ENCODE measurements at regions not wholly inside any gene's neighbourhood (a gene's known extent, or its start where the extent isn't known, plus 50 kb on each side); places are given as distances from the start of the nearest gene placed in this dataset.

- no peak for DNase-seq (ENCODE audit: low spot score)
- in situ Hi-C loops (cut with MboI; ENCODE audit: low sequenced_read_pairs, unreplicated experiment) = no loop called here
- TF ChIP-seq, protein P1, sequence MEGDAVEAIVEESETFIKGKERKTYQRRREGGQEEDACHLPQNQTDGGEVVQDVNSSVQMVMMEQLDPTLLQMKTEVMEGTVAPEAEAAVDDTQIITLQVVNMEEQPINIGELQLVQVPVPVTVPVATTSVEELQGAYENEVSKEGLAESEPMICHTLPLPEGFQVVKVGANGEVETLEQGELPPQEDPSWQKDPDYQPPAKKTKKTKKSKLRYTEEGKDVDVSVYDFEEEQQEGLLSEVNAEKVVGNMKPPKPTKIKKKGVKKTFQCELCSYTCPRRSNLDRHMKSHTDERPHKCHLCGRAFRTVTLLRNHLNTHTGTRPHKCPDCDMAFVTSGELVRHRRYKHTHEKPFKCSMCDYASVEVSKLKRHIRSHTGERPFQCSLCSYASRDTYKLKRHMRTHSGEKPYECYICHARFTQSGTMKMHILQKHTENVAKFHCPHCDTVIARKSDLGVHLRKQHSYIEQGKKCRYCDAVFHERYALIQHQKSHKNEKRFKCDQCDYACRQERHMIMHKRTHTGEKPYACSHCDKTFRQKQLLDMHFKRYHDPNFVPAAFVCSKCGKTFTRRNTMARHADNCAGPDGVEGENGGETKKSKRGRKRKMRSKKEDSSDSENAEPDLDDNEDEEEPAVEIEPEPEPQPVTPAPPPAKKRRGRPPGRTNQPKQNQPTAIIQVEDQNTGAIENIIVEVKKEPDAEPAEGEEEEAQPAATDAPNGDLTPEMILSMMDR (IDR thresholded peaks at IDR 0.05; ENCODE audit: borderline replicate concordance, control extremely low read depth, extremely low read depth, insufficient read depth, missing control alignments) = no peak
Observed at GRCh38 chr3:150133293-150133692, 162.6 kb upstream of the PFN2 start.

DNA sequence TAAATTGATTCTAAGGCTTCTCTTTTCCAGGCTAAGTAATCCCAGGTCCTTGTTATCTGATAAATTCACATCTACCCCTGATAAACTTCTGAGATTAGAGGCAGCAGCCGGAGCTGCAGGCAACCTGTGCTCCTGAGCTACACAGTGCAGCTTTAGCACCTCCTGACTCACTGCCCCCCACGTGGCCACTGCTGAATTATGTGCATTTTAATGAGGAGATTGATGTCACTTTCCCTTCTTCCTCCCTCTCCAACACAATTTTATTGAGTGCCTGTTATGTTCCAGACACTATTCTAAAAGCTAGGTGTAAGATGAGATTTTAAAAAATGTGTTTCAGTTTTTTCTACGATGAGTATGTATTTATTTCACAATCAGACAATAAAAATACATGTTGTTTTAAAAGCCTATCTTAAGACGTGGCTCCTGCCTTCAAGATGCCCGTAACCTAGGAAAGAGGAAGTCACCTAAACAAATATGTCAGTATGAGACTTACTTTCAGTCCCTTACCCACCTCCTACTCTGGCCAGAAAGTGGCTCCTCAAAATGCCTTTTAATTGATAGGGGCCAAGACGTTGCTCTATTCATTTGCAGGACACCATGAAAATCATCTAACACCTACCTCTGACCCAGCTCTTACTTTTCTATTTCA is 161.5 kb upstream of the PFN2 start:
- DNase-seq (ENCODE audit: low spot score) = peak; percentile 25
- in situ Hi-C loops (cut with MboI; ENCODE audit: low sequenced_read_pairs, unreplicated experiment) = no loop called here

GRCh38 chr3:150131663-150132062 is 161.0 kb upstream of the PFN2 start:
- in situ Hi-C loops (cut with MboI; ENCODE audit: low sequenced_read_pairs, unreplicated experiment) = no loop called here
- no peak for DNase-seq (ENCODE audit: low spot score)
- TF ChIP-seq, protein P1 (IDR thresholded peaks at IDR 0.05; ENCODE audit: borderline replicate concordance, control extremely low read depth, extremely low read depth, insufficient read depth, missing control alignments) = no peak

More for the DNA sequence above, 161.5 kb upstream of the PFN2 start:
- TF ChIP-seq, protein P1 (IDR thresholded peaks at IDR 0.05; ENCODE audit: borderline replicate concordance, control extremely low read depth, extremely low read depth, insufficient read depth, missing control alignments) = no peak

DNA sequence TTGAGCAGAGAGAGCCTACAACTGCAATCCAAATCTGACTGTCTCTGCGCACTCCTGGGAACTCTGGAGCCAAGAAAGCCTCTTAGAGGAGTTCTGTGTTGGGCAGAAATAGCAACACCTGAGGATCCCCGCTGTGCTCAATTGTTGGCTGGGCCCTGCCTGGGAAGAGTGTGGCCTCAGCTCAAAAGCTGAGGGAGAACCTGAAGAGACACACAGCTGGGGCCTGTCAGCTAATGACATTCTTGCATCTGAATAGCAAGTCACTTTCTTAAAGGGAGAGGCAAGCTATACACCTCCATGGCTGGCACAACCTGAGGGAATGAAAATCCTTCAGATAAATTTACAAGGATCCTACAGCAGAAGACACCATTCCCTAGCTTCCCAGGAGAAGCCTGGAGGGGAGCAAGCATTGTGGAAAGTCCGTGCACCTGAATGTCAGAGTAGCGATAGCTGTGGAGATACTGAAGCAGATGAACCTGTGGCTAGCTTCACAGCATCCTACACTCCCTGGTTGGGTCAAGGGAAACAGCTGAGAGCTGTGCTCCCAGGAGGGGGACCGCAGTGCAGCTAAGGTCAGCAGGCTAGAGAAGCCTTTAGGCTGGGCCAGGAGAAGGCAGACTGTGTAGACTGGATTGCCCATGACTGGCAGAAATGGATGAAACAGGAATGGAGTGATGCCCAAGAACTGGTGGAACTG is 159.9 kb upstream of the PFN2 start:
- TF ChIP-seq, protein P1 (IDR thresholded peaks at IDR 0.05; ENCODE audit: borderline replicate concordance, control extremely low read depth, extremely low read depth, insufficient read depth, missing control alignments) = no peak
- in situ Hi-C loops (cut with MboI; ENCODE audit: low sequenced_read_pairs, unreplicated experiment) = no loop called here
- no peak for DNase-seq (ENCODE audit: low spot score)

DNA sequence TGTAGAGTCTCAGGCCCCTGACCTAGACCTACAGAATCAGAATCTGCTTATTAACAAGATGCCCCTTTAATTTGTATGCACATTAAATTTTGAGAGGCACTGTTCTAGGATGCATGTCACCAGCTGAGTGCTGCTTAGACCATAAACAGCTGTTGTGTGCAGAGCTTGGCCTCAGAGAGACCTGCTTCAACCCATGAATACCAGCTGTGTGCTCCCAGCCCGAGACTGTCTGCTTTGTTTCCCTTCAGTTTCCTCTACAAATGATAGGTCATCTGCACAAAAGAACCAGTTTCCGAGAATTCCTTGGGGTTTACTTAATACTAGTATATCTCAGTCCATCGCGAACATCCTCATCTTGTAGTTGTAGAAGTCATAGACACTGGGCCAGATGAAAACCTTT is 158.5 kb upstream of the PFN2 start:
- TF ChIP-seq, protein P1 (IDR thresholded peaks at IDR 0.05; ENCODE audit: borderline replicate concordance, control extremely low read depth, extremely low read depth, insufficient read depth, missing control alignments) = no peak
- in situ Hi-C loops (cut with MboI; ENCODE audit: low sequenced_read_pairs, unreplicated experiment) = no loop called here
- DNase-seq (ENCODE audit: low spot score) = no peak

DNA sequence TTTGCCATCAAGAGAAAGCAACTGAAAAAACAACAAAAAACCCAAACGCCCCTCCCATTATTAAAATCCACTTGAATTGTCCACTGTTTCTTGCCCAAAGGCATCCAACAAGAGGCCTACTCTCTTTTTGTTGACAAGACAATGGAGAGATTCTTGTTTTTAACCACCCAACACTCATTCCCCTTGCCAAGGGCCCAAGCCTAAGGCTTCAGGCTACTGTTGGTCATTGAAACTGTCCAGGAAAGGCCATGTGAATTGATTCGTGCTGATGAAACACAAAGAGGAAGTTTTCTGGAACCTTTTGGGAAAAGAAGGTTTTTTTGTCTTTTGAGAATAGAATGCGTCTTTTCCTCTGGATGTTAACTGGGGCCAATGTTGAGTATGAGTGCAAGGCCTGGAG is 157.4 kb upstream of the PFN2 start:
- no peak for DNase-seq (ENCODE audit: low spot score)
- in situ Hi-C loops (cut with MboI; ENCODE audit: low sequenced_read_pairs, unreplicated experiment) = no loop called here
- TF ChIP-seq, protein P1 (IDR thresholded peaks at IDR 0.05; ENCODE audit: borderline replicate concordance, control extremely low read depth, extremely low read depth, insufficient read depth, missing control alignments) = no peak

Measured in GM13976 (cell line).